GM21360 (cell line): ENCODE measurements at regions not wholly inside any gene's neighbourhood (a gene's known extent, or its start where the extent isn't known, plus 50 kb on each side); places are given as distances from the start of the nearest gene placed in this dataset.

Experiments
- ATAC-seq: cut with Tn5 transposase; IDR thresholded peaks from one replicate; pipeline ENCODE4 v1.9.1; 2021; ENCODE audit warnings: mild to moderate bottlenecking, moderate library complexity; ENCODE audit not compliant: unreplicated experiment

- no peak for ATAC-seq
Observed at GRCh38 chr6:147621263-147621662, 112.8 kb downstream of the SAMD5 start.

- no peak for ATAC-seq
Observed at GRCh38 chr6:147621961-147622360, 113.5 kb downstream of the SAMD5 start.

GRCh38 chr6:147624946-147625515 is 116.5 kb downstream of the SAMD5 start:
- ATAC-seq, result no peak

GRCh38 chr6:147625946-147626345 is 117.5 kb downstream of the SAMD5 start:
- no peak for ATAC-seq

GRCh38 chr6:147627411-147627810 is 118.9 kb downstream of the SAMD5 start:
- no peak for ATAC-seq

GRCh38 chr6:147633191-147633590 is 124.7 kb downstream of the SAMD5 start:
- ATAC-seq, result no peak

- no peak for ATAC-seq
Observed at GRCh38 chr6:147637620-147638195, 129.2 kb downstream of the SAMD5 start.

GRCh38 chr6:147639279-147639678 is 130.8 kb downstream of the SAMD5 start:
- ATAC-seq, result no peak

- no peak for ATAC-seq
Observed at GRCh38 chr6:147640606-147641005, 132.1 kb downstream of the SAMD5 start.

- ATAC-seq, result no peak
Observed at GRCh38 chr6:147641511-147641910, 133.0 kb downstream of the SAMD5 start.

- ATAC-seq, result no peak
Observed at GRCh38 chr6:147642458-147642857, 134.0 kb downstream of the SAMD5 start.

GRCh38 chr6:147643341-147644200 is 135.1 kb downstream of the SAMD5 start:
- ATAC-seq, result no peak

- ATAC-seq, result no peak
Observed at GRCh38 chr6:147648916-147649315, 140.4 kb downstream of the SAMD5 start.

- ATAC-seq, result no peak
Observed at GRCh38 chr6:147651249-147652063, 143.0 kb downstream of the SAMD5 start.

- no peak for ATAC-seq
Observed at GRCh38 chr6:147653631-147654030, 145.1 kb downstream of the SAMD5 start.

- ATAC-seq, result no peak
Observed at GRCh38 chr6:147654103-147654845, 145.8 kb downstream of the SAMD5 start.

- ATAC-seq, result no peak
Observed at GRCh38 chr6:147660334-147661311, 152.1 kb downstream of the SAMD5 start.

- no peak for ATAC-seq
Observed at GRCh38 chr6:147662646-147663045, 154.2 kb downstream of the SAMD5 start.

- no peak for ATAC-seq
Observed at GRCh38 chr6:147664092-147664491, 155.6 kb downstream of the SAMD5 start.
